ENCODE measurements at regions not wholly inside any gene's neighbourhood (a gene's known extent, or its start where the extent isn't known, plus 50 kb on each side); places are given as distances from the start of the nearest gene placed in this dataset.
A peak's percentile ranks its signal among the peaks of the same experiment; 100 is the strongest.

DNA sequence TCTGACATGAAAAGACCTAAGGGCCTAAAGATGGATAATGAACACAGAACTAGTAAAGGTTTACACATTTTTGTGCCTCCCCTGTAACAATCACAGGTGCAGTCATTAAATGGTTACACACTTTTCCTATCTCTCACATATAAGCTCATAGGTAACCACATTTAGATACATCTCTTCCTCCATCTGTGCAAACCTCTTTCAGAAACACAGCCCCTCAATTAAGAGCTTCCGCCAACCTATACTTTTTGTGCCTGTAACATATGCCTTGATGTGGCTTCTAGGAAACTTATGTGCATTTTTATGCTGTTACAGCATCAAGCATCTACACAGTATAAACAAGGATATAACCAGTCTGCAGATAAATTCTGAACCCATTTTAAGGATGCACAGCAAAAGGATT, 643.3 kb downstream of the BCL11A start:
- Mint-ChIP-seq H3K9me3 (no peaks in the 10 kb centered on the region), H3K27ac (no peak overlapping the region), H3K36me3 (no peaks in the 10 kb centered on the region), H3K4me1 (no peaks in the 10 kb centered on the region), H3K4me3 (no peak overlapping the region)
- ATAC-seq (no peak), DNase-seq (ENCODE audit: low spot score in 2 of 2) (no peak)

DNA sequence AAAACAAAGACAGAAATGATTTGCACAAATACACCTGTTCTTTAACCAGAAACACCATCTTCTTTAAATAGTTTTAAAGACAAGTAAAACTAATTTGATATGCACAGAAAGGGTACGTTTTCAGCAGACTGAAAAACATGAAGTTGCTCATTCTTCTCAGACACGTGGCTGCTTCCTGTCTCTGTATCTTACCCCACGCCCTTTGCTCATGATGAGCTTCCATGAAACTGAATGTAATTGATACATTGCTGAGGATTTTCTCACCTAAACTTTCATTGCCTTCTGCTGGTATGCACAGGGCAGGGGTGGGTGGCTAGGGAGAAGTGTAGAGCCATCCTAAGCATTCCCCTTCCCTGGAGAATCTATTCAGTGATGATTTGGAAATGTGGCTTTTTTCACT, 644.3 kb downstream of the BCL11A start:
- Mint-ChIP-seq H3K9me3 (no peaks in the 10 kb centered on the region), H3K36me3 (no peaks in the 10 kb centered on the region), H3K4me3 (no peak overlapping the region), H3K27ac (no peak overlapping the region), H3K4me1 (no peaks in the 10 kb centered on the region)
- ATAC-seq (no peak), DNase-seq (ENCODE audit: low spot score in 2 of 2) (no peak)

DNA sequence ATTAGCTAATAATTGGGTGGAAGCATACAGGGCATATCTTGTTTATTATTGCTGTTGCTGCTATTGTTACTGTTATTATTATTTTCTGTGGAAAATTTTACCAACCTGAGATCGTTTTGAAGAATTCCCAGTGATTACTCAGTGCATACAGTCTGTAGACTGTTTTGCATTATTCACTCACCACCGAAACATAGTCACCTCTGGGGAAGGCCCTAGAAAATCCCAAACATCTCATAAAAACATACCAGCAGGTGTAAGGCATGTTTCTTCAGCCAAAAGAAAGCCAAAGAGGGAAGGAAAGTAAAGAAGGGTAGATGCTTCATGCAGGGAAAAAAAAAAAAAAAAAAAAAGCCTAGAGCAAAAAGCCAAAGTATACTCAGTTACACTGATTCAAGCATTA, 647.7 kb downstream of the BCL11A start:
- DNase-seq (ENCODE audit: low spot score in 2 of 2) = no peak
- no peaks in the 10 kb centered on the region for H3K9me3 Mint-ChIP-seq
- H3K4me3 Mint-ChIP-seq = no peak overlapping the region
- no peaks in the 10 kb centered on the region for H3K36me3 Mint-ChIP-seq
- H3K4me1 Mint-ChIP-seq = no peaks in the 10 kb centered on the region
- no peak for ATAC-seq
- no peak overlapping the region for H3K27ac Mint-ChIP-seq

DNA sequence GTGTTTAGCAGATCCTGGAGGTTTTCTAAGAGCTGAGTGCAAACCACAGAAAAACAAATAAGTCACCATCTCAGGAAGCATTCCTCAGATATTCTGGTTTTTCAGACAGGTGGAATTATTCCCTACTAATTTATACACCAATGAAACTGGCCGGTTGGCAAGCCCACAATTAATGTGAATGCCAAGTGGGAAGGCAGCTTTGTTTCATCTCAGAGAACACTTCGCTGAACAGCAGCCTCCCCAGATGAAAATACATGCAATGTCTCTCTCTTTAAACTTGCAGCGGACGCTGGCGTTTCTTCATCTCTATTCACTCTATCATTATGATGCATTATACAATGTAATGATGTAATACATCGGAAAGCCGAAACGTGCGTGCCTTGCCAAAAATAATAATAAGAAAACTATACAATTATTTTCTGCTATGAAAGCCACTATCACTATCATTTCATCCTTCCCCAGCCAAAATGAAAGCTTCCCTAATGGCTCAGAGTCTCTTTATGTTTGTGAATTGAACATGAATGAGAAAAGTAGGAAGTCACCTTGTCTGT, 649.4 kb downstream of the BCL11A start:
- no peak for ATAC-seq
- Mint-ChIP-seq H3K27ac (no peak overlapping the region), H3K4me1 (no peaks in the 10 kb centered on the region), H3K36me3 (no peaks in the 10 kb centered on the region), H3K9me3 (no peaks in the 10 kb centered on the region), H3K4me3 (no peak overlapping the region)
- no peak for DNase-seq (ENCODE audit: low spot score in 2 of 2)

DNA sequence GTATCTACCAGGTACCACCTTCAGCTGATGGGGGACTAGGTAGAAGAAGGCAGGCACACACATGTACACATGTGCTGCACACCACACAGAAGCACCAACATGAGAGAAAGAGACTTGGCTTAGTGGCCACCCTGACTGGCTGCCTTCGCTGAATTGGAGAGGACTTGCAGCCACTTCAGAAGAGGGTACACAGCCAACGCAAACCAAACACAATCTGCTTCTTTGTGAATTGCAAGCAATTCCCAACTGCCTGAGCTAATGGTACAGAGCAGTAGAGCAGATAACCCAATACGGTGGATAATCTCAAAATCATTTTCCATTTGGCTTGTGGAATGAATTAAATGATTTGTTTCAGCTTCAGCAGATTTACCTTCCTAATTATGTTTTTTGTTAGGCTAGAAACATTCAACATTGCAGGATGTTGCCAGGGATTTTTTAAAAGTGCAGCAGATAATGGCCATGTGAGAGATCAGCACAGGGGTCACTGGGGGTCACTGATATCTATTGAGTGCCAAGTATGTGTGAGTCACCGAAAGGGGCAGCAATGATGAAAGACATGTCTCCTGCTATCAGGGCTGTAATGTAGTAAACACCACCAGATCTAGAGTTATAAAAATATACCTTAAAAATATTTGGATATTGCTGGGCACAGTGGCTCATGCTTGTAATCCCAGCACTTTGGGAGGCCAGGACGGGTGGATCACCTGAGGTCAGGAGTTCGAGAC, 652.6 kb downstream of the BCL11A start:
- no peak for DNase-seq (ENCODE audit: low spot score in 2 of 2)
- H3K4me1 Mint-ChIP-seq = no peaks in the 10 kb centered on the region
- H3K9me3 Mint-ChIP-seq = peaks cover under 1% of the 10 kb centered on the region
- no peak overlapping the region for H3K4me3 Mint-ChIP-seq
- ATAC-seq = no peak
- H3K36me3 Mint-ChIP-seq = no peaks in the 10 kb centered on the region
- no peak overlapping the region for H3K27ac Mint-ChIP-seq

DNA sequence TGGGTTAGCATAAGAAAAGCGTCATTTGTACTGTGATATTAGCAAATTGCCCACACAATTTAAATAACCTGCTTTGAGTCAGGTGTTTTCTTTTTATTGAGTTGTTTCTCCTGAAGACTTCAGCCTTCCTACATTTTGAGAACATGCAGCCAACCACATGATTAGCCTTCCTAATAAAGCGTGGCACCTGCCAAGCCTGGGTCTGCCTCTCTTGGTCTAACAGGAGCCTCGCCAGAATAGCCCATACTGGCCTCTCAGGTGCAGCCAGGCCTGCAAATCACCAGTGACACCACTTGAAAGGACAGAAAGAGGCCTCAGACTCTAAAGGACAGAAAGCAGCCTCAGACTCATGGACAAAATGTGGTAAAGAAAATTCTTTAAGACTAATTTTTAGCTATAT, 653.8 kb downstream of the BCL11A start:
- Mint-ChIP-seq H3K27ac (no peak overlapping the region), H3K9me3 (peaks cover 5% of the 10 kb centered on the region), H3K4me3 (no peak overlapping the region), H3K36me3 (no peaks in the 10 kb centered on the region), H3K4me1 (no peaks in the 10 kb centered on the region)
- ATAC-seq = no peak
- no peak for DNase-seq (ENCODE audit: low spot score in 2 of 2)

DNA sequence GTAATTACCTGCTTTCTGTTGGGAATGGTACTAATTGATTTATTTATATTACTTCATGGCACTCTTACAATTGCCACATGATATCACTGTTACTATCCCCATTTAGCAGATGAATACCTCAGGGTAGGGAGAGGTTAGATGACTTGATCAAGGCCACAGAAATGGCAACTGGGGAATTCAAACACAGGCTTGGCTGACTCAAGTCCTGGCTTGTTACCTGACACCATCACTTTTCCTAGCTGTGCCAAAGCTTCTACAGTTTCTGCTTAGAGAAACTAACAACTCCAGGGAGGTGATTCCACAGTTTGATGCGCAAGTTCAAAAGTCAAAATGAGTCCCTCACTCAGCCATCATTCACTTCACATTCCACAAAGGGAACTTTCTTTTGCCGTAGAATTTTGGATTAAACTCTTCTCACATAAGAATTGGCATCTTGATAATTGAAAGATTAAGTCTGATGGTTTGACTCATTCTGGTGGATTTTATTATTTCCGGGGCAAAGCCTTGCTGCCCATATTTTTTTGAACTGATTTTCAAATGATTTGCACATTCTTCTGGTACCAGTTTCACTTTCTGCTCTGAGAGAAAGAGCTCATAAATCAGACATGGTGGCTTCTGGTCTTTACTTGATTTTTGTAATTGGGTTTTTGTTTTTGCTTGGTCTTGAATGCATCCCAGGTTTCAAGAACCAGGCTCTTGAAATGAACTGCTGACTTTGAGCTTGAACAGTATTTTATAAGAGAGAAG, 656.8 kb downstream of the BCL11A start:
- Mint-ChIP-seq H3K9me3 (peaks cover 5% of the 10 kb centered on the region), H3K4me1 (no peaks in the 10 kb centered on the region), H3K27ac (no peak overlapping the region), H3K4me3 (no peak overlapping the region), H3K36me3 (no peaks in the 10 kb centered on the region)
- ATAC-seq (no peak), DNase-seq (ENCODE audit: low spot score in 2 of 2) (no peak)

DNA sequence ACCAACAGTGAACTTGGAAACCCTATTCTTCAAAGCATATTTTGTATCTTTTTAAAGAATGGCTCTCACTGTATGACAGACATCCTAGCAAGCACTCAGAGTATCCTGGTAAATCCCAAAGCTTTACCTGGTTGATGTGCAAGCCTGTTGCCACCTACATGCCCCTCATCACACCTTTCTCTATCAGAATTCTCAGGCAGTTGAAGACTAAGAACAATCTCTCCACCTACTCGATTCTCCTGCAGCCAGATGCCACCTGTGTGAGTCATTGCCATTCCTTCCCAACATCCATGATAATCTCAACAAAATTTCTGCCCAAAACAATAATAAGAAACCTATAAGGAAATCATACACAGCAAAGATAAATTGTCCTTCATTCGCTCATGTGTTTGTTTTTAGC, 659.8 kb downstream of the BCL11A start:
- Mint-ChIP-seq H3K9me3 (peaks cover 10% of the 10 kb centered on the region), H3K4me1 (no peaks in the 10 kb centered on the region), H3K4me3 (no peak overlapping the region), H3K36me3 (no peaks in the 10 kb centered on the region), H3K27ac (no peak overlapping the region)
- DNase-seq (ENCODE audit: low spot score in 2 of 2) = no peak
- ATAC-seq = no peak

DNA sequence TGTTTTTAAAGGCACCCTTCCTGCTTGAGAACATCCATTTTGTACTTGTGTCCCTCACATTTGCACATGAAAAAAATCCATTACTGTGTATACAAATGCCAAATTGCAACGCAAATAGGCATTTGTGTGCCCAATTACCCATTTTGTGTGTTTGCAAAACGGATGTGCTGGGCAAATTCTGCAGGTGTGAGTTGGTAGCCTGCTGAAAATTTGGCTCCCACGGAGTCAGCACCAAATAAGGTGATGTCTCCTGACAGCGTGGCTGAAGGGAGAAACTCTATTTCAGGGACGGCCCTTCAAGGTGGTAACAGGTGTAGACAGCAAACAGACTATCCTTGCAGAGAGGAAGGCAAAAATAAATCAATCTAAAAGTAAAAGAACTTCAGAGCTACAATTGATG, 661.1 kb downstream of the BCL11A start:
- DNase-seq (ENCODE audit: low spot score in 2 of 2) (no peak), ATAC-seq (no peak)
- no peak overlapping the region for H3K27ac Mint-ChIP-seq
- no peaks in the 10 kb centered on the region for H3K4me1 Mint-ChIP-seq
- no peak overlapping the region for H3K4me3 Mint-ChIP-seq
- H3K36me3 Mint-ChIP-seq = no peaks in the 10 kb centered on the region
- H3K9me3 Mint-ChIP-seq = peaks cover 10% of the 10 kb centered on the region

DNA sequence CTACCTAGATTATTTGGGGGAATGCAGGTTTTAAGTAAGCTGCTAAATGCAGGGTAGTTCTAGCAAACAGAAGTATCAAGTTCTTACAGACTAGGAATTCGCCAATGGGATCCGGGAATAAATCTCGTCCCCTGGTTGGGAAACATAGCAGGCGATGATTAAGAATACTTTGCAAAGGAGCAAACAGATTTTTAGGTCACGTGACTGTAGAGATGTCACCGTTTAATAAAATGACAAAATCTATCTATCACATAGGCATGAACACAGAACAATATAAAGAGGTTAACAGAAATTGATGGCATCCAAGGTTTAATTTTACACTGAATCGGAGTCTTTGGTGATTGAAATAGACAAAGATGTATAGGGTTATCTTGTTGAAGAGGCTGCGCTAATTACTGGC, 664.1 kb downstream of the BCL11A start:
- no peak for ATAC-seq
- no peak overlapping the region for H3K4me3 Mint-ChIP-seq
- peaks cover 5% of the 10 kb centered on the region for H3K9me3 Mint-ChIP-seq
- H3K27ac Mint-ChIP-seq = no peak overlapping the region
- no peak for DNase-seq (ENCODE audit: low spot score in 2 of 2)
- no peaks in the 10 kb centered on the region for H3K36me3 Mint-ChIP-seq
- no peaks in the 10 kb centered on the region for H3K4me1 Mint-ChIP-seq

DNA sequence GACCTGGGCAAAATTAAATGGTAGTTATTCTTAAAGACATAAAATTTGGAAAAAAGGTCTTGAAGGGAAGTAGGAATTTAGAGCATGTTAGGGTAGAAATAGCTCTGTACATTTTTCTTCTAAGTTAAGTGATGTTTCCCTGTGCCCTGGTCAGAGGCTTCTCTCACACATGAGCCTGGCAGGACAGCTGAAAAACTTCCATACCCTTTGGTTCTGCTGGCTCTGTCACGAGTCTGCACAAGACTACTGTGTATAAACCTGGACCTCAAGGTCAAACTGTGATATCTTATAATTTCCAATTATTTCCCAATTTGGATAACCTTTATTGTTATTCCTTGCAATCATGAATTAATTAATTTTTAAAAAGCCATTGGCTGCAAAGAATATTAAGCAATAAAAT, 664.7 kb downstream of the BCL11A start:
- ATAC-seq = no peak
- H3K4me3 Mint-ChIP-seq = no peak overlapping the region
- H3K9me3 Mint-ChIP-seq = peaks cover 5% of the 10 kb centered on the region
- no peaks in the 10 kb centered on the region for H3K36me3 Mint-ChIP-seq
- H3K27ac Mint-ChIP-seq = no peak overlapping the region
- DNase-seq (ENCODE audit: low spot score in 2 of 2) = no peak
- no peaks in the 10 kb centered on the region for H3K4me1 Mint-ChIP-seq

DNA sequence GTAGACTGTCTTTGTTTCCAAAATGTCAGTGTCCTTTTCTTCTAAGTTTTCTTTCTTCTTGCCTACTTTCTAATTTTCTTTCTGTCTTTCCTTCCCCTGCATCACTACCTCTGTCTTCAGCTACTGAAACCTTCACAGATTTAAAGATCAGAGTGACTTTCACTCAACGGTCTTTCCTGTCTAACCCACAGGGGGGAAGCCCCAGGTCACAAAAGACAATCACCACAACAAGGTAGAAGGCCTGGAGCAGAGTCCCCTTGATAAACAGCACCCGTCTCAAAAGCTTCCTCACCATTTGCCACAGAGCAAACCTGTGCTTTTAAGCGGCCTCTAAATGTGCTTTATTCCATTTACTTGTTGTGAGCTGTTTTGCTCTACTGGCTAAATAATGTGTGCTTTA, 665.4 kb downstream of the BCL11A start:
- H3K36me3 Mint-ChIP-seq = no peaks in the 10 kb centered on the region
- ATAC-seq (peak; percentile 40), DNase-seq (ENCODE audit: low spot score in 2 of 2) (no peak)
- H3K27ac Mint-ChIP-seq = no peak overlapping the region
- H3K9me3 Mint-ChIP-seq = peaks cover 5% of the 10 kb centered on the region
- H3K4me1 Mint-ChIP-seq = no peaks in the 10 kb centered on the region
- no peak overlapping the region for H3K4me3 Mint-ChIP-seq

DNA sequence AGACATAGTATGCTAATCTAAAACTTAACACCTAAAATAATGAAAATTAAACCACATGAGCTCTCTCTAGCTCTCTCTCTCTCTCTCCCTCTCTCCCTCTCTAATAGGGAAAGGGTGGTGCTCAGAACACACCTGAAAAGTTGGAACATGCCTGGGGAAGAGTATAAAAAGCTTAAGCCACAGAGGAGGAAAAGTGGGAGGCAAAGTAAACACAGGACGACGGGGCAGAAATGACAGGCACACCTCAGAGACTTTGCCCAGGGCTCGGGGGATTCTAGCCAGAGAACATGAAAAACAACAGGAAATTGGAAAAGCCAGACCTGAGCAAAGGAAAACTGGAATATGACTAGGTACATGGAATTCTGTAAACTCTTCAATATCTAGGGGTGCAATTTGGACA, 666.1 kb downstream of the BCL11A start:
- DNase-seq (ENCODE audit: low spot score in 2 of 2) (no peak), ATAC-seq (no peak)
- no peaks in the 10 kb centered on the region for H3K4me1 Mint-ChIP-seq
- H3K36me3 Mint-ChIP-seq = no peaks in the 10 kb centered on the region
- no peak overlapping the region for H3K27ac Mint-ChIP-seq
- H3K4me3 Mint-ChIP-seq = no peak overlapping the region
- peaks cover 5% of the 10 kb centered on the region for H3K9me3 Mint-ChIP-seq

DNA sequence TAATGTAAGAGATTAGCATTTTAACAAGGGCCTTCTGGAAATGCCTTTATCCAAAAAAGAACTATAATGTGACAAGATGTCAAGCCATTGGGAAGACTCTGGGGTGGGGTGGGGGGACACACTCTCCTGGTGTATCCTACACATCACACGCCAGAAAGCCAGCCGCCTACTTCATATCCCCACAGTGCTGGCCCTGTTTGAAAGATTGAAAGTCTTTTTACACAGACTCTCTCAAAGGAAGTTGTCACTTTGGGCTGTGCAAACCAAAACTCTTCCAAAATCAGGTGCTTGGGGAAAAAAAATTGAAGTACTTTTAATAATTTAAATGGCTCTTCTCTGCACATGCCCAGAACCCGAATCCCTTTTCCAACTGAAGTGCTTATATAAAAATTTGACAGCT, 666.7 kb downstream of the BCL11A start:
- ATAC-seq (no peak), DNase-seq (ENCODE audit: low spot score in 2 of 2) (no peak)
- Mint-ChIP-seq H3K36me3 (no peaks in the 10 kb centered on the region), H3K27ac (no peak overlapping the region), H3K4me3 (no peak overlapping the region), H3K9me3 (peaks cover 5% of the 10 kb centered on the region), H3K4me1 (no peaks in the 10 kb centered on the region)

DNA sequence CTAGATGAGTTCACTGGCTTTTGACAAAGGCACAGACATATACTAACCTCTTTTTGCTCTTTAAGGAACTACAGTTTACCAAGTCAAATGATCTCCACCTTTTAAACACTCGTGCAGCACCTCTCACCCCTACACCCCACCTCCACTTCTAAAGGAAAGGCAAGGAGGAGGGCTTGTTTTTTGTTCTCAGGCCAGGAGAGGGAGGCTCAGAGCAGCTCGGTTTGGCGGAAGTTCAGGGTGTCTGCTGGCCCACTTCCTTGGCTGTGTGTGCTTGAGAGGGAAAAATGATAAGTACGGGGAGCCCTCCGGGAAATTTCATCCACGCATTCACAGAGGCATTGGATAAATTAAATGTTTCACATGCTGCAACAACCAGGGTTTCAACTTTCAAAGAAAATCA, 667.9 kb downstream of the BCL11A start:
- H3K4me3 Mint-ChIP-seq = no peak overlapping the region
- H3K36me3 Mint-ChIP-seq = no peaks in the 10 kb centered on the region
- ATAC-seq = no peak
- H3K27ac Mint-ChIP-seq = no peak overlapping the region
- H3K4me1 Mint-ChIP-seq = no peaks in the 10 kb centered on the region
- DNase-seq (ENCODE audit: low spot score in 2 of 2) = no peak
- peaks cover 5% of the 10 kb centered on the region for H3K9me3 Mint-ChIP-seq

DNA sequence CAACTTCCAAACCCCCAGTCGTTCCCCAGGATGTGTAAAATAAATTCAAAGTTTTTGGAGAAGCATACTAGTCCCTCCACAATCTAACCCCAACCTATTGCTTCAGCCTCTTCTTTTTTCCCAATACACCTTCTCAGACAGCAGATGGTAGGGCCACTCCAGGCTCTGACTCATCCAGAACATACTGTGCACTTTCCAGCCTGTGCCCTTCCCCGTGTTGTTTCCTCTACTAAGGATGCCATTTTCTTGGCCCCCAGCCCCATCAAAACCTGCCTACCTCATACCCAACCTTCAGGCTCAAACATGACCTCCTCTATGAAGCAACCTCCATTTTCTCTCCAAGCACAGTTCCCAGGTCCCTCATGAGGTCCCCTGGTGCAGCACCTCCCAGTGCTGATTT, 669.3 kb downstream of the BCL11A start:
- H3K27ac Mint-ChIP-seq = no peak overlapping the region
- DNase-seq (ENCODE audit: low spot score in 2 of 2) = no peak
- no peak overlapping the region for H3K4me3 Mint-ChIP-seq
- no peak for ATAC-seq
- H3K36me3 Mint-ChIP-seq = no peaks in the 10 kb centered on the region
- no peaks in the 10 kb centered on the region for H3K4me1 Mint-ChIP-seq
- no peaks in the 10 kb centered on the region for H3K9me3 Mint-ChIP-seq
